Gastroesophageal sphincter (tissue), 3 donors: ENCODE measurements at regions not wholly inside any gene's neighbourhood (a gene's known extent, or its start where the extent isn't known, plus 50 kb on each side); places are given as distances from the start of the nearest gene placed in this dataset.

Source experiments
- POLR2A ChIP-seq, 2 donors: fragments of 450-650 bp; IDR thresholded peaks; one replicate each; pipeline ENCODE4 v1.6.1; 2017; ENCODE audit warnings: antibody characterized with exemption in 2 of 2, mild to moderate bottlenecking in 2 of 2, moderate library complexity in 1 of 2
- POLR2AphosphoS5 ChIP-seq: sonication (generic); formaldehyde crosslinking; IDR thresholded peaks from one replicate; pipeline ENCODE4 v1.6.1; 2017; ENCODE audit warnings: antibody characterized with exemption
- TF ChIP-seq, protein P1 (sequence below), 4 experiments: fragments of 200-600 bp in 2 of 4; fragments of 450-650 bp in 2 of 4; sonication (generic) in 1 of 4; IDR thresholded peaks; one replicate each; pipeline ENCODE4 v1.5.1; 2017 to 2019; ENCODE audit warnings: antibody characterized with exemption in 4 of 4, mild to moderate bottlenecking in 2 of 4, moderate library complexity in 2 of 4

DNA sequence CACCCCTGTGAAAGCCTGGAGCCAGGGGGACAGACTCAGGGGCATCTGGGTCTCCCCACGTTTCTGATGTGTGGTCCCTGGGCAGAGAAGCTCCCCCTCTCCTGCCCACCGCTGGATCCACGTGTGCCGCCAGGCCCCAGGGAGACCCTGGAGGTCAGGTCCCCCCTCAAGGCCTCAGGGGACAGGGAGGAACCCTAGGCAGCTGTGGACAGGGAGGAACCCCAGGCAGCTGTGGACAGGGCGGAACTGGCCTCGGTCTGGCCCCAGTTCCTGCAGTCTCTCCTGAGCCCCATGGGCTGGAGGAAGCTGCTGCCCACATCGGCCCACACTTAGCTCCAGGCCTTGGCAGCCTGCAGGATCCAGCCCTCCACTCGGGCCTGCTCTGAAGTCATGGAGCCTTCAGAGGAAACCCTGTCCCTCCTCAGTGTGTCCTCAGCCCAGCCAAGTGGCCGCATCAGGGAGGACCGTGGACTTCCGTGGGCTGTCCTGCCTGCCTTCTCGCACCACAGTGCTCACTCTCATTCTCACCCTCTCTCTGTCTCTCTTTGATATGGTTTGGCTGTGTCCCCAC, 127.7 kb downstream of the BRD1 start:
- TF ChIP-seq, protein P1, sequence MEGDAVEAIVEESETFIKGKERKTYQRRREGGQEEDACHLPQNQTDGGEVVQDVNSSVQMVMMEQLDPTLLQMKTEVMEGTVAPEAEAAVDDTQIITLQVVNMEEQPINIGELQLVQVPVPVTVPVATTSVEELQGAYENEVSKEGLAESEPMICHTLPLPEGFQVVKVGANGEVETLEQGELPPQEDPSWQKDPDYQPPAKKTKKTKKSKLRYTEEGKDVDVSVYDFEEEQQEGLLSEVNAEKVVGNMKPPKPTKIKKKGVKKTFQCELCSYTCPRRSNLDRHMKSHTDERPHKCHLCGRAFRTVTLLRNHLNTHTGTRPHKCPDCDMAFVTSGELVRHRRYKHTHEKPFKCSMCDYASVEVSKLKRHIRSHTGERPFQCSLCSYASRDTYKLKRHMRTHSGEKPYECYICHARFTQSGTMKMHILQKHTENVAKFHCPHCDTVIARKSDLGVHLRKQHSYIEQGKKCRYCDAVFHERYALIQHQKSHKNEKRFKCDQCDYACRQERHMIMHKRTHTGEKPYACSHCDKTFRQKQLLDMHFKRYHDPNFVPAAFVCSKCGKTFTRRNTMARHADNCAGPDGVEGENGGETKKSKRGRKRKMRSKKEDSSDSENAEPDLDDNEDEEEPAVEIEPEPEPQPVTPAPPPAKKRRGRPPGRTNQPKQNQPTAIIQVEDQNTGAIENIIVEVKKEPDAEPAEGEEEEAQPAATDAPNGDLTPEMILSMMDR (IDR thresholded peaks at IDR 0.05), result no peak
- TF ChIP-seq POLR2AphosphoS5 (no peak), POLR2A (IDR thresholded peaks at IDR 0.05) (no peak)
